OCI-M2 (cell line): ENCODE measurements at regions not wholly inside any gene's neighbourhood (a gene's known extent, or its start where the extent isn't known, plus 50 kb on each side); places are given as distances from the start of the nearest gene placed in this dataset.
"Not testable (repeated sequence)": the region's sequence is repeated elsewhere in the genome, so short reads cannot be mapped to it uniquely, and the experiment has no call there.

Source experiments
- DNase-seq: peaks from one replicate; lab custom pipeline; 2025; ENCODE audit not compliant: unreplicated experiment; lab: John Stamatoyannopoulos, UW

- DNase-seq = not testable (repeated sequence)
Observed at GRCh38 chr14:105691321-105692109, 165.1 kb downstream of the TMEM121 start.

- not testable (repeated sequence) for DNase-seq
Observed at GRCh38 chr14:105692110-105692685, 165.8 kb downstream of the TMEM121 start.

- DNase-seq = no peak
Observed at GRCh38 chr14:105694961-105695360, 168.6 kb downstream of the TMEM121 start.

DNA sequence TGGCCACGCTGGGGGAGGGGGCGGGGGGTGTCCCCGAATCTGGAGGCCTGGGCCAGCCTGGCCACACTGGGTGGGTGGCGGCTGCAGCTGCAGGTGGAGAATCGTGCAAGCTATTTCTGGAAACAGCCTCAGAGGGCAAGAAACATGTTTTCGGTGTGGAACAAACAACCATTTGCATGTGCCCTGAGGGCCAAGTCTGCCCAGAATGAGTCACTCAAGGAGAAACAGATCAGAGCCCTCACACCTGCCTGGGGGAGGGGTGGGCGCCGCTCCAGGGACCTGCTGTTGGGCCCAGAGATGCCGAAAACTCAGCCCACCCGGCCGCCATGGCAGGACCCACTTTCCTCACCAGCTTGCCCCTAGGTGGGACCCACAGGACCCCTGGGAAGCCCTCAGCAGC, 170.0 kb downstream of the TMEM121 start:
- DNase-seq = not testable (repeated sequence)

- not testable (repeated sequence) for DNase-seq
Observed at GRCh38 chr14:105697414-105697813, 171.0 kb downstream of the TMEM121 start.

GRCh38 chr14:105697955-105698354, 171.6 kb downstream of the TMEM121 start:
- DNase-seq = not testable (repeated sequence)

DNA sequence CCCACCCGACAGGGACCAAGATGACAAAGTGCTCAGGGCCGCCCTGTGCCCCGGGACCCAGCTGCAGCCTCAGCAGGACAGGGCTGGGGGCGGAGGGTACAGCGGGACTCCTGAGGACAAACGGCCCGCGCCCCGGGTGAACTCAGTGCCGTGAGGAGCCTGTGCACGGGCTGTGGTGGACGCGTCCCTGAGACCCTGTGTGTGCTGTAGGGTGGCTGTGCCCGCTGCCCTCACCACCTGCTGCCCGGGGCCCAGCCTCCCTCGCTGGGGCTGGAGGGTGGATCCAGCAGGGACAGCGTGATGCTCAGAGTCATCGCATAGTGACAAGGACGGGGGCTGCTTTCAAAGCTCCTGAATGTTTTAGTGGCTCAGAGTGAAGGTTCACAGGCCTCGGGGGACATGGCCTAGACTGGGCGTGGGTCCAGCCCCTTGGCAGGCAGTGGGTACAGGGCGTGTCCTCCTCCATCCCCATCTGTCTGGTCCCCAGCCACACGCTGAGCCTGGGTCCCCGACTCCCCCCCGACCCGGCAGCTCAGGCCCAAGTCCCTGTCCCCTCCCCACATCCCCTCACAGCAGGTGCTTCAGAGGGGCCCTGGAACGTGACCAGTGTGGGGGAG, 172.7 kb downstream of the TMEM121 start:
- DNase-seq = not testable (repeated sequence)

DNA sequence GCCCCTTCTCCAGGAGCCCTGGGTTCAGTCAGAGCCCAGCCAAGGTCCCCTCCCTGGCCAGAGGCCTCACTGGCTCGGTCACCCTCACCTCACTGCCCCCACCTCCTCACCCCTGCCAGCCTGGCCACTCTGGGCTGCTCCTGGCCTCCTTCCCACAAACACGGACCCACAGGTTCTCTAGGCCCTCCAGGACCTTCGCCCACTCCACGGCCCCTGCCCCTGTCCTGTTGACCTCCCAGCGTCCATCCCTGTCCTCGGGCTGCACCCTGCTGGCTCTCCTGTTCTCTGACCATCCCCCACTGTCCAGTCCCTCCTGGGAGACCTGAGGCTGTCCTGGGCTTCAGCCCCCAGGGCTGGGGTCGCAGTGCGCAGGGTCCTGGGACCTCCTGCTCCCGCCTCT, 173.3 kb downstream of the TMEM121 start:
- not testable (repeated sequence) for DNase-seq

DNA sequence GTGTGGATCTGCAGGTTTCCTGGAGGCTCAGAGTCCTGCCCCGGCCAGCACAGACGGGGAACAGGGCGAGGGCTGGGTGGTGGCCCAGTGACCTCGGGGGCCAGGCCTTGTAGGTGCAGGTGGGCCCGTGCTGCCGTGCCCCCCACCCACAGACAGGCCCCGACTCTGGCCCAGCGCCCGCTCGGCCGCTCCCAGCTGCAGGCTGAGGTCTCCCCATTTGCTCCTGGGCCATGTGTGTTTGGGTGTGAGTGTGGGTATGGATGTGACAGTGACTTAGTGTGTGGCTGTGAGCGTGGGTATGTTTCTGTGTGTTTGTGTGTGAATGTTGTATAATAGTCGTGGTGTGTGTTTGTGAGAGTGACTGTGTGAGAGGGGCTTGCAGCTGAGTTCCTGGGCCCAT, 173.8 kb downstream of the TMEM121 start:
- not testable (repeated sequence) for DNase-seq

DNA sequence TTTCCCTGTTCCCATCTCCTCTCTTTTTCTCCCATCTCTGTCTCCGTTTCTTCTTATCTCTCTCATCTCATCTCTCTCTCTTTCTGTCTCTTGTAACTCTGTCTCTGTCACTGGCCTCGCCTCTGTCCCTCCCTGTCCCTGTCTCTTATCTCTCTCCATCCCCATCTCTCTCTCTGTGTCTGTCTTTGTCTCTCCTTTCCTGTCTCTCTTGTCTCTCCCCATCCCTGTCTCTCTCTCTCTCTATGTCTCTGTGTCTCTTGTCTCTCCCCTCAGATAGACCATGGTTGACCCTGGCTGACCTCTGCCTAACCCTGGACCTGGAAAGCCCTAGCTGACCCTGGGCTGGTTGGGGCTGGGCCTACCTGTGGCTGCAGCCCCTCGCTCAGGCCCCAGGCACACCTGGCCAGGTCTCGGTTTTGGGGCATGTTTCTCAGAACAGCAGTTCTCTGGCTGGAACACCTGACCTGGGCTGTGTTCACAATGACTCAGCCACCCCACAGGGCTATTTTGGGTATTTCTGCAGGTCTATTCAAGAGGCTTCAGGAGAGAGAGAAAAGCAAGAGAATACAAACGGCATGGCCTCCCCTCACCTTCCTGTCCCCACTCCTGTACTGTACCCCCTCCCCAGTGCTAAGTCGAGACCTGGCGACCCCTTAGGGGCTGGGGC, 174.4 kb downstream of the TMEM121 start:
- no peak for DNase-seq

GRCh38 chr14:105701456-105702274, 175.3 kb downstream of the TMEM121 start:
- DNase-seq = no peak

- no peak for DNase-seq
Observed at GRCh38 chr14:105702275-105702817, 176.0 kb downstream of the TMEM121 start.

DNA sequence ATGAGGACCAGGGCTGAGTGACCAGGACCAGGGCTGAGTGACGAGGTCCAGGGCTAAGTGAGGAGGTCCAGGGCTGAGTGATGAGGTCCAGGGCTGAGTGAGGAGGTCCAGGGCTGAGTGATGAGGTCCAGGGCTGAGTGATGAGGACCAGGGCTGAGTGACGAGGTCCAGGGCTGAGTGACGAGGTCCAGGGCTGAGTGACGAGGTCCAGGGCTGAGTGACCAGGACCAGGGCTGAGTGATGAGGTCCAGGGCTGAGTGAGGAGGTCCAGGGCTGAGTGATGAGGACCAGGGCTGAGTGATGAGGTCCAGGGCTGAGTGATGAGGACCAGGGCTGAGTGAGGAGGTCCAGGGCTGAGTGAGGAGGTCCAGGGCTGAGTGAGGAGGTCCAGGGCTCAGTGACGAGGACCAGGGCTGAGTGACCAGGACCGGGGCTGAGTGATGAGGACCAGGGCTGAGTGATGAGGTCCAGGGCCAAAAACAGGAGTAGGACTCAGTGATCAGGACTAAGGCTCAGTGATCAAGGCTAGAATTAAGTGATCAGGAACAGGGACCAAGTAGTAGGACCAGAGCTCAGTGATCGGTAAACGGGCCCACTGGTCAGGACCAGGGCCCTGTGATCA, 176.8 kb downstream of the TMEM121 start:
- DNase-seq = not testable (repeated sequence)

GRCh38 chr14:105704091-105704490, 177.7 kb downstream of the TMEM121 start:
- DNase-seq = not testable (repeated sequence)

DNA sequence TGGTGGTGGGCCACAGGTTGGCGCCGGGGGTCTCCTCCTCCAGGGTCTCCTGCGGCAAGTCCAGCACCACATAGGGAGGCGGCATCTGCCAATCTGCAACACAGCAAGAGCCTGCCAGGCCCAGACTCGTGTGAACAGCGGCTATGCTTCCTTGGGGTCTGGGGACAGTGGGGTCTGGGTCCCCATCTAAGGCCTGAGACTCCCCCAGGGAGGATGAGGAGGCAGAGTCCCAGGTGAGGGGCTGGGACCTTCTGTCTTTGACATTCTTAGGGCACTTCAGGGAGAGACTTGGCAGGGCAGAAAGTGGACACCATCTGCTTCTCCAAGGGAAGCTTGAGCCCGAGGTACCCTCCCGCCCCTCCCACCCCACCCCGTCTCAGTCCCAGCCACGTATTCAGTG, 178.1 kb downstream of the TMEM121 start:
- not testable (repeated sequence) for DNase-seq

- not testable (repeated sequence) for DNase-seq
Observed at GRCh38 chr14:105705512-105705861, 179.1 kb downstream of the TMEM121 start.

DNA sequence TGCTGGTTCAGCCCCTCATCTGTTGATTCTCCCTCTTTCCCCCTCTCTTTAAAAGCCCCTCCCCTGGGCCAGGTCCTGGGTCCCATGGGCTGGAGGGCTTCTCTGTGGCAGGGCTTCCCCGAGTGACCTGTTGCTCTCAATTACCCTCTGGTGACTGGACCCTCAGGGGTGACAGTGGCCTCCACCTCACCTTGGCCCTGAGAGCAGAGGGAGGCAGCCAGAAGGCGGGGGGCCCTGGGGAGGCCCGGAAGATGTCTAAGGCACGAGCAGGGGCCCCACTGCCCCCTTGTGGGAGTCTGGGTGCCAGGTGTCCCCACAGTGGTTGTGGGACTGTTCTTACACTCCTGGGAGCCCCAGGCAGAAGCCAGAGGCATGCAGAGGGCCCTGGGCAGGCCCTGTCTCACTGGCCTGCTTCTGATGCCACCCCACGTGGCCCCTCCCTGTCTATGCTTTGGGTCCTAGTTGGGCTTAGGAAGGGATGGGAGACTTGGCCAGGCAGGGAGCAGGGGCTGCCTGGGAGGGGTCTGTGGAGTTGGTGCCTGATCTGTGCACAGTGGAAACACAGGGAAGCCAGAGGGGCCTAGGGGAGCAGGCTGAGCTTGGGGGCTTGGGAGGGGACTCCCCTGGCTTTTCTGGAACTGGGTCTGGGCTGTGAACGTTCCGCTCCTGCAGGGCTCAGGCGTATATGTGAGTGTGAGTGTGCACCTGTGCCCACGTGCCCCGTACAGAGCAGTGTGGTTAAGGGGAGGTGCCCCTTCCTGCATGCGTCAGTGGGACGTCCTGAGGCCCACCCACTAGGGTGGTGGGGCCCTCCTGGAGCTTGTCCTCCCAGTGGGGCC, 179.7 kb downstream of the TMEM121 start:
- not testable (repeated sequence) for DNase-seq

GRCh38 chr14:105706701-105707019, 180.3 kb downstream of the TMEM121 start:
- DNase-seq = not testable (repeated sequence)

DNA sequence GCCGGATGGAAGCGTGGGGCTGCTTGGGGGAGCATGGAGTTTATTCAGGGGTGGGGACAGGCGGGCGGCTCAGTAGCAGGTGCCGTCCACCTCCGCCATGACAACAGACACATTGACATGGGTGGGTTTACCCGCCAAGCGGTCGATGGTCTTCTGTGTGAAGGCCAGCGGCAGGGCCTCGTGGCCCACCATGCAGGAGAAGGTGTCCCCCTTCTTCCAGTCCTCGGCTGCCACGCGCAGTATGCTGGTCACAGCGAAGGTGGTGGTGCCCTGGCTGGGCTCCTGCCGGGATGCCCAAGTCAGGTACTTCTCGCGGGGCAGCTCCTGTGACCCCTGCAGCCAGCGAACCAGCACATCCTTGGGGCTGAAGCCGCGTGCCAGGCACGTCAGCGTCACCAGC, 180.7 kb downstream of the TMEM121 start:
- not testable (repeated sequence) for DNase-seq
